ENCODE measurements at regions not wholly inside any gene's neighbourhood (a gene's known extent, or its start where the extent isn't known, plus 50 kb on each side); places are given as distances from the start of the nearest gene placed in this dataset.
"Not testable (repeated sequence)": the region's sequence is repeated elsewhere in the genome, so short reads cannot be mapped to it uniquely, and the experiment has no call there.

DNA sequence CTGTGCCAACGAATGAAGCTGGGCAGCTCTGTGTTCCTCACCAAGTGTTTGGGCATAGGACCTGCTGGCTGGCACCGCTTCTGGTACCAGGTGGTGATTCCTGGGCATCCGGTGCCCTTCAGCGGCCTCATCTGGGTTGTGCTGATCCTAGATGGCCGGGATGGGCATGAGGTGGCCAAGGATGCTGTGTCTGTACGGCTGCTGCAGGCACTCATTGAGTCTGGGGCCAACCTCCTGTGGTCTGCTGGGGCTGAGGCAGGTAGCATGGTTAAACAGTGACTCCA lies 96.1 kb upstream of the PLEKHM1 start:
- not testable (repeated sequence) for DNase-seq (ENCODE audit: low read depth)

DNA sequence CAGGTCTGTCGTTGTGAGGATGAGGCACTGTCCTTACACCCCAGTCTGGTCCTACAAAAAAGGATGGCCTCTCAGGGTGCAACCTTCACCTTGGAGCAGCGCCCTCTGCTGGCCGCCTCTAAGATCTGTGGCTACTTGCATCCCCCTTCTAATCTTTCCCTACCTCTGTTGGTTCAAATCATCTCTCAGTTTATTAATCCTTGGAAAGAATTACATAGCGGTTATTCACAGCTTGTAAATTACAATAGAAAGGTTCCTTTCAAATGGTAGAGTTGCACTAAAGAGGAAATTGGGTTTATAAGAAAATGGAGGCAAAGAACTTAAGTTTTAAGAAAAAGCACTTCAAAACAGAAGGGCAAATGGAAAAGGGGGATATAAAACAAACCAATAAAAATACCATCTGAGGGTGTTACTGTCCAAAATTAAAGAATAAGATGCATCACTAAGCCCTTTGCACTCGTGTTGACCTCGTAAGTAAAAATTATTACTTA lies 102.0 kb upstream of the PLEKHM1 start:
- DNase-seq (ENCODE audit: low read depth): peak; percentile 74

DNA sequence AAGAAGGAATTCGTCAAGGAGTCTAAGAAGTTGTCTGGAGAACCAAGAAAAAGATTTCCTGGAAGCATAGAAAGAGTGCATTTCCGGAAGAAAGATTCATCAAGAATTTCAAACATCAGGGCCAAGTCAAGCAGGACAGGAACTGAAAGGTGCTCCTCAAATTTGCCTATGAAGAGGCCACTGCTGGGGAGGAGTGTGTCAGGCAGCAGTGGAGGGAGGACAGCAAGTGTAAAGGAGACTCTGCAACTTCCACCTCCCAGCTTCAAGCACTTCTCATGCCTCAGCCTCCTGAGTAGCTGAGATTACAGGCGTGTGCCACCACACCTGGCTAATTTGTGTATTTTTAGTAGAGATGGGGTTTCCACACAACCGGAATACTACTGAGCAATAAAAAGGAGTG lies 105.8 kb upstream of the PLEKHM1 start:
- not testable (repeated sequence) for DNase-seq (ENCODE audit: low read depth)

DNA sequence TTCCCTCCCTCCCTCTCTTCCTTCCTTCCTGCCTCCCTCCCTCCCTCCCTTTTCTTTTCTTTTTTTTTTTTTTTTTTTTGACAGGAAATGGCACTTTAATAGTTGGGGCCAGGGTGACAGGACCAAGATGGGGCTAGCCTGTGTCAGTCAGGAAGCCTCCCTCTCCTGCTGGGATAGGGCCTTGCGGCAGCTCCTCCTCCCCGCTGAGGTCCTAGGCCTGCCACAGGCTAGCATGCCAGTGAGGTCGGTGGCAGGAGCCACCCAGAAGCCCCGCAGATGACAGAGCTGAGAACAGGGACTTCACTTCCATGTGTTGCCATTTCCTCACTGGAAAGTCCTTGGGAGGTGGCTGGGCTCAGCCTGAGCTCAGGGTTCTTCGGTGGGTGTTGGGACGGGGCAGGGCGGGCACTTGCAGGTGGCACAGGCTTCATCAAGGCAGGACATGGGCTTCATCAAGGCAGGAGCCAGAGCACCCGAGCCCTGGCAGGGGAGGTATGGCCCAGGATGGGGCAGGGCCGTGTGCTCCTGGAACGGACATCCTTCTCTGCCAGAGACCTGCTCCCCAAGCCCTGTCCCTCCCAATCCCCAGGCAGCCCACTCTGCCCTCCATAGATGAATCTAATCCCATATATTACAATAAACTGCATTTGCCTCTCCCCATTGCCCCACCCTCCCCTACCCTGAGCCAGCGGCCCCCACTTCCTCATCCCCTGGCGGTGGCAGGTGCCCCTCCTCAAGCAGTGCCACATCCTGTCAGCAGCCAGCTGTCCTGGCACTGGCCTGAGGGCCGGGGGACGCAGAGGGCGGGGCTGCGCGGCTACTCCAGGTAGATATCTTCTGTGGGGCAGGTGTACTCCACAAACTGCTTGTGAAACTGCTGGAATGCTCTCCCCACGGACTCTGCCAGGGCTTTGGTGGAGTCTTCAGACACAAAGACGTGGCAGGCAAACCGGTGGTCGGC lies 109.8 kb upstream of the PLEKHM1 start:
- not testable (repeated sequence) for DNase-seq (ENCODE audit: low read depth)

DNA sequence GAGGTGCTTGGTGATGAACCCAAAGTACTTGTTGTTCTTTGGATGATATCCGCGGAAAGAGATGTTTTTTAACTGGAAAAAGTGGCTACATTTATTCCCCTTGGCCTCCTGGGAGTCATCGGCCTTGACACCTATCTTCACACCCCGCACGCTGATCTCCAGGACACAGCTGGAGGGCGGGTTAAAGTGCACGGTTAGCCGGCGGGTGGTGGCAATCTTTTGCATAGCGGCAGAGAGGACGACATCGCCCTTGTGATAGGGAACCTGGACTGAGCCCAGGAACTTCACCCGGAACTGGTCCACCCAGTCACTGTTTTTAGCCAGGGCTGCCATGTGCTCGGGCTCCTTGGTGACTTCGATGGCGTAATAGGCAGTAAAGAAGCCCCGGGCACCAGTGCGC lies 110.5 kb upstream of the PLEKHM1 start:
- DNase-seq (ENCODE audit: low read depth): not testable (repeated sequence)

DNA sequence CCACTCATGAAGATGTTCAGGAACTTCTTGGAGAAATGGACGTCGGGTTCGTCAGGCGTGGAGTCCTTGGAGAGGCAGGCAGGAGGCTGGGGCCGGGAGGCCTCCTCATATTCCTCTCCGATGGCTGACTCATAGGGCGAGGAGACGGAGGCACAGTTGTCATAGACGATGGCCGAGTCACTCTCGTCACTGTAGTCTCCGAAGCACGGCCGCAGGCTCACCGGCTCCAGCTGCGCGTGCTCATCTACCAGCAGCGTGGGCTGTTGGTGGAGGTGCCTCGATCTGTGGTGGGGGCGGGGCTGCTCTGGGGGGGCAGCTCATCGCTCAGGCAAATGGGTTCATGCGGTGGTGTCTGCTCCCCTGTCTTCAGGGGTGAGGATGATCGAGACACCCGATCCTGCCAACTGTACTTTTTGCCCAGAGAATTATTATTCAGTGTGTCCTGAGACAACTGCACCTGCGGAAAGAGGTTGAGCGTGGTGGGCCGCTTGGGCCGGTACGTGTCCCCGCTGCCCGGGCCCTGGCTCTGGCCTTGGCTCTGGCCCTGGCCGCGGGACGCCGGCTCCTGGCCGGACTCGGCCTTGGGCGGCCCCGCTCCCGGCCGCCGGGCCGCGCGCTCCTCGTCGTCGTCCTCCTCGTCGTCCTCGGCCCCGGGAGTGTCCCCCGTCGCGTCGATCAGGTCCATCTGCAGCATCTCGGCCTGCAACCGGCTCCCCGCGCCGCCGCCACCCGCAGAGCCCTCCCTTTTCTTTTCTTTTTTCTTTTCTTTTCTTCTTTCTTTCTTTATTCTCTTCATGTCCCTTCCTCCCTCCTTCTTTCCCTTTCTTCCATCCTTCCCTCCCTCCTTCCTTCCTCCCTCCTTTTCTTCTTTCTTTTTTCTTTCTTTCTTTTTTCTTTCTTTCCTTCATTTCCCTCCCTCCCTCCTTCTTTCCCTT lies 111.4 kb upstream of the PLEKHM1 start:
- not testable (repeated sequence) for DNase-seq (ENCODE audit: low read depth)

DNA sequence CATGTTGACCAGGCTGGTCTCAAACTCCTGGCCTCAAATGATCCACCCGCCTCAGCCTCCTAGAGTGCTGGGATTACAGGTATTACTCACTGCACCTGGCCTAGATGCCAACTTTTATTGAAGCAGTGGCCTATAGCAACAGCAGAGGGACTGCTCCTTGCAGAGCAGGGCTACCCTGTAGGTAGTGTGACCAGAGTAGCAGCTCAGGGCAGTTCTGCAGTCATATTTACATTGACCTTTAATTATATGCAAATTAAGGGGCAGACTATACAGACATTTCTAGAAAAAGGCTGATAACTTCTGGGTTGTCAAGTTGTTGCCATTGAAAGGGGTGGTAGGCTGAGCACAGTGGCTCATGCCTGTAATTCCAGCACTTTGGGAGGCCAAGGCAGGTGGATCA lies 115.2 kb upstream of the PLEKHM1 start:
- DNase-seq (ENCODE audit: low read depth): not testable (repeated sequence)

DNA sequence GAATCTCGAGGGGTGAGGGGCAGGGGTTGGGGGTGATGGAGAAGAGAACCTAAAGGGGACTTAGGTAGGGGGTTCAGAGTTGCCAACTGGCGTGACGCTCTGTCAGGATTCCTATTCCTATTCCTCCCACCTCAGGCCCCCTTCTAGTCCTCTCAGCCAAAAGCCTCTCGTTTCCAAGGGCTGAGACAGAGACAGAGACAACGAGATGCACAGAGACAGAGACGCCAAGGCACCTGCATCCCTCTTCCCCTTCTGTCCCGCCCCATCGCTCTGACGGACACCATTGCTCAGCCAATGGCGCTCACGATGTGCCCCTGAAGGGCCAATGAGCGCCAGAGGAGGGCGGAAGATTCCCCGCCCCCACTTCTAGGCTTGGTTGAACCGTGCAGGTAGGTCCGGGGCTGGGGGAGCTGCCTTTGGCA lies 129.5 kb upstream of the PLEKHM1 start:
- DNase-seq (ENCODE audit: low read depth): peak; percentile 77

DNA sequence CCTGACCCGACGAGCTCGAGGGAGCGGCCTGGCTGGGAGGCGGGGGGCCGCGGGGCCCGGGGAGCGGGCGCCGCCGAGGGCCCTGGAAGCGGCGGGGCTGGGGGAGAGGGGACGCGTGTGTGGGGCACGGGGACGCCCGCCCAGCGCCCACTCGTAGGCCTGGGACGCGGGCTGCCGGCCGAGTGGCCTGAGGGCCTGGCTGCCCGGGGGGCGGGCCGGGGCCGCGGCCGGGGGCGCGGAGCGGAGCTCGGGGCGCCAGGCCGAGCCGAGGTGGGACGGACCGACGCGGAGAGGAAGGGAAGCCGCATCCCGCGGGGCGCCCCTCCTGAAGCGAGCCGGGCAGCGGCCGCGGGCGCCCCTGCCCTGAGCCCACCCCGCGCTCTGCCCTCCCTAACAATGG lies 129.9 kb upstream of the PLEKHM1 start:
- DNase-seq (ENCODE audit: low read depth): not testable (repeated sequence)

DNA sequence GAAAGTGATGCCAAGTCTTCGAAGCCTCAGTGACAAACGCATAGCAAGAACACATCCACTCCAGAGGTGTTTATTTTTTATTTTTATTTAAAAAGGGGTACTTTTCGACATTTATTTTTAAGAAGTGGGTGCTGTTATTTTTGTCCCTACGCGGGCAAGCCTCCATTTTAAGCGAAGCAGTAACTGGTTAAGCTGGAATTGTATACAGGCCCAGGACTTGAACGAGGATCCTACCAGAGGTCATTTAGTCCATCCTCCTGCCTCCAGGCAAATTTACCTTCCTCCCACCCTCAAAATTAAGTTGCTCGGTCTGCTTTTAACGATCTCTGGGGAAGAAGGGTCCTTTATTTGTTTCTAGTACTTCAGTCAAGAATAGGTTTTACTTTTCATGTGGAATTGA lies 130.6 kb upstream of the PLEKHM1 start:
- not testable (repeated sequence) for DNase-seq (ENCODE audit: low read depth)

DNA sequence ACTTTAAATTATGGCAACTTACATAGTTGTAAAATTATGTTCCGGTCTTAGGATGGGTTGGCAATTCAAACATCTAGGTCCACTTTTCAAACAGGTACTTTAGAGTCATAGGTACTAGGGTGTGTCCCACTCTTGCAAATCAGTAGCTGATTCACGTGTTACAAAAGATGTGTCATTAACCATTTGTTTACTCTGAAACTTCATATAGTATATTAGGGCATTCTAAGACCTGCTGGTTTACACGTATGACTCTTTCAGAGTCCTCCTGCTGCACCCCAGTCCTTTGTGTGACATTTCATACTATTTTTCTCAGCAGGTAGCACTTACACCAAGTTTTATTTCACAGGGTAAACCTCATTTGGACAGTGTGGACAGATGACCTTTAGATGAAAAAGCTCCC lies 131.8 kb upstream of the PLEKHM1 start:
- DNase-seq (ENCODE audit: low read depth): not testable (repeated sequence)

DNA sequence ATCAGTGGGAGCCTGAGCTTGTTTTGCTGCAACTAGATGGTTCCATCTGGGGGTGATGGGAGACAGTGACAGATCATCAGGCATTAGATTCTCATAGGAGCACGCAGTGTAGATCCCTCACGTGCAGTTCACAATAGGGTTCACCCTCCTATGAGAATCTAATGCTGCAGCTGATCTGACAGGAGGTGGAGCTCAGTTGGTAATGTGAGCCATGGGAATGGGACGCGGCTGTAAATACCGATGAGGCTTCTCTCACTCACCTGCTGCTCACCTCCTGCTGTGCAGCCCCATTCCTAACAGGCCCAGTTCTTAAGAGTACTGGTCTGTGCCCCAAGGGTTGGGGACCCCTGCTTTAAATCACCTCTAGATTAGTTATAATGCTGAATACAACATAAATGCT lies 137.5 kb upstream of the PLEKHM1 start:
- DNase-seq (ENCODE audit: low read depth): no peak

DNA sequence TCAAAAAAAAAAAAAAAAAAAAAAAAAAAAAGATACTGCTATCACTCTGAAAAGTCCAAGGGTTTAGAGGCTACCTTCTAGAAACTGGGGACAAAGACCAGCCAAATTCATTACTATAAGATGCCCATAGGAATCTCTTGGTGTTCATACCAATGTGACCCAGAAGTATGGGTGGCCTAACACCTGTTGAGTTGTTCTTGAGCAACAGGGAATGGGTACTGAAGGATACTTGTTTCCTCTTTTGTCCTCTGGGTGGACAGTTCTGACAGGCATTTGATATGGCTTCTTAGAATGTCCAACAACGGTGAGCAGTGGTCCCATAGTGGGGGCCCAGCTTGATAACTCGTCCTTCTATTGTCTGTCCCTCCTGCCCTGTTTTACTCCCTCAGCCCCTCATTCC lies 141.4 kb upstream of the PLEKHM1 start:
- DNase-seq (ENCODE audit: low read depth): no peak

DNA sequence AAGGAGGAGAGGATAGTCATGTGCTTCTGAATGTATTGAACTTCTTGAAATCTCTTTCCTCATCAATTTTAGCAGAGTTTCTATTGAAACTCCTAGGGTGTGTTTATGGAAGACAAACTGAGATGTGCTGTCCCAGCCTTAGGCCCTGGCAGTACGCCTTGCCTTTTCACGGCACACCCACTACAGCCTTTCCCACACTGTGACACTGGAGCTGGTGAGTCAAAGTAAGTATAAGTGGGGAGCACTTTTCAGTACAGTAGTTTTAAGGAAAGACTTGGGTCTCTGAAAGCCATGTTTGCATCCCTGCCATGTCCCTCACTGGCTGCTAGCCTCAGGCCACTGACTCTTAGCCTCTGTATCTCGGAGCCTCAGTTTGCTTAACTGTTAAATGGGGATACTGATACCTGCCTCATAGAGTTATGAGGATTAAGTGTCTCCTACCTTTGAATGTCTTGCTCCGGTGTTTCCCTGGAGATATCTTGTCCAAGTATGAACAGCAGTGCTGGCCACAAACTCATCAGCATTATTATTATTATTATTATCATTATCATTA lies 144.7 kb upstream of the CRHR1 start:
- DNase-seq (ENCODE audit: low read depth): no peak

DNA sequence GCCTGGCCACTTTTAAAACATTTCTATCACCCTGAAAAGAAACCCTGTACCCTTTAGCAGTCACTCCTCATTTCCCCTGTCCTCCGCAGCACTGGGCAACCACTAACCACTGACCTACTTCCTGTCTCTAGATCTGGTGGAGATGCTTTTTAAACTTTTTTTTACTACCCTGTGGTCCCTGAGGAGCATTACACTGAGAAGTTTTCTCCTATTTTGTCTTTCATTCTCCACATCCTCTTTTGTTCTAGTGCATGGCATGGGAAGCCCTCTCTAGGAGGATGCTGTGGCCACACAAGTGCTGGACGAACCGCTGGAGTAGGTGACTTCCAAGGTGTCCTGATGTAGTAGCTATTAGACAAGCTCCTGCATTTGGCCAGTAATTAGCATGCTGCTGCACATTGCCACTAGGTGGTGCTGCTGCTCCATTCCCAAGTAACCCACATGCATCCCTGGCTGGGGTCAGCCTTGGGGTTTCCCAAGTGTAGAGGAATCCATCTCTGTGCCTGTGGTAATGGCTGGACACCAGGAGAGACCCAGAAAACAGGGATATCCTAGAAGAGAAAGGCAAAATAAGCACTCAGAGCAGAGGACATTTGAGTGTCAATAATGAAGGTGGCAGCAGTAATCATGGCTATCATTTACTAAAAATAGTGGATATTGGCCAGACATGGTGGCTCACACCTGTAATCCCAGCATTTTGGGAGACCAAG lies 143.8 kb upstream of the CRHR1 start:
- peak; percentile 53 for DNase-seq (ENCODE audit: low read depth)

DNA sequence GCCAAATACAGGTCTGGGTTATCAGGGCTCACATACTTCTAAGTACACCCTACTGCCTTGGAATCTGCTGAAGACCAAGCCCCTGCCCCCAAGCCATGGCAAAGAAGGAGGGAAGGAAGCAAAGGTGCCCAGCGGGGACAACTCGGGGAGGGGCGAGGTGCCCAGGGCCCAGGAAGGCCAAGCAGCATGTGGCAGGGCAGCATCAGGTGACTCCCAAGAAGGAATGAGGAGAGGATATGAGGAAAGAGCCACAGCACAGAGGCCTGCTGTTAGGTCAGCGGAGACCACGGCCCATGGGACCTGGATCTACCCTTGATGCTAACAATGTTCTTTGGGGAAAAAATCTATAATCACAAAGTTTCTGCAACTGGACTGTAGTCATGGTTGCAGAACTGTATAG lies 142.6 kb upstream of the CRHR1 start:
- no peak for DNase-seq (ENCODE audit: low read depth)

DNA sequence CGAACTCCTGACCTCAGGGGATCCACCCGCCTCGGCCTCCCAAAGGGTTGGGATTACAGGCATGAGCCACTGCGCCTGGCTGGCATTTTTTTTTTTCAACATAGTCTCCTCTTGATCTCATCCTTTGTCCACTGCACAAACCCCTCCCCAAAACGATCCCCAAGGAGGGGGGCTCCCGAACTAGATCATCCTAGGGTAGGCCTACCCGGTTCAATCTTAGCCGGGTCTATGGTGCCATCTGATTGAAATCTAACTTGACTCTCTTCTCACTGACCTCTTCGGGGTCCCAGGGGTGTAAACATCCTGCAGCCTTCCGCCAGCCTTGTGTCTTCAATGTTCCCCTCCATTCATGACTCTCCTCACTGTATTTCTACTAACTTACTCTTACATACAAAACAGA lies 140.5 kb upstream of the CRHR1 start:
- DNase-seq (ENCODE audit: low read depth): no peak

DNA sequence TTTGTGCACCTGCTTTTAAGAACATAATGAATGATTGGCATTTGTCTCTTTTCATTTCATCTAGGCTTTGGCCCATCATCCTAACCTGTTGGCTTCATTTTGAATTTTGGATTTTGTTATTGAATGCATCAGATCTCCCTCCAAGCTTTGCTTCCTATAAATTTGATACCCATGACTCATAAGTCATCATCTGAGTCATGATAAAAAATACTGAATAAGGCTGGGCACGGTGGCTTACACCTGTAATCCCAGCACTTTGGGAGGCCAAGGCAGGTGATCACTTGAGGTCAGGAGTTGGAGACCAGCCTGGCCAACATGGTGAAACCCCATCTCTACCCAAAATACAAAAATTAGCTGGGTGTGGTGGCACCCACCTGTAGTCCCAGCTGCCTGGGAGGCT lies 139.5 kb upstream of the CRHR1 start:
- not testable (repeated sequence) for DNase-seq (ENCODE audit: low read depth)

DNA sequence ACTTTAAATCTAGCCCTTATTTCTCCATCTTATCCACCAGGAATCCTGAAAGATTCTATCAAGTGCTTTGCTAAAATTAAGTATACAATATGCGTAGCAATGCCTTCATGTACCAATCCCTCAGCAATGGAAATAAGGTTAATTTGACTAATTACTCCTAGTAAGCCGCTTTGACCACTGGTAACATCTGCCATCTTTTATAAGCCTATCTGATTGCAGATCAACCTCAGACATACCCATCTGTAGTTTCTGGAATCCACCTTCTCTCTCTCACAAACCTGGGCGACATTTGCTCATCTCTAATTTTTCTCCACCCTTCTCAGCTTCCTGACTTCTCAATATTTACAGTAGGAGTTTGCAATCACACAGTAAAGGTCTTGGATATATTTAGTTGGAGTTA lies 138.8 kb upstream of the CRHR1 start:
- DNase-seq (ENCODE audit: low read depth): no peak

DNA sequence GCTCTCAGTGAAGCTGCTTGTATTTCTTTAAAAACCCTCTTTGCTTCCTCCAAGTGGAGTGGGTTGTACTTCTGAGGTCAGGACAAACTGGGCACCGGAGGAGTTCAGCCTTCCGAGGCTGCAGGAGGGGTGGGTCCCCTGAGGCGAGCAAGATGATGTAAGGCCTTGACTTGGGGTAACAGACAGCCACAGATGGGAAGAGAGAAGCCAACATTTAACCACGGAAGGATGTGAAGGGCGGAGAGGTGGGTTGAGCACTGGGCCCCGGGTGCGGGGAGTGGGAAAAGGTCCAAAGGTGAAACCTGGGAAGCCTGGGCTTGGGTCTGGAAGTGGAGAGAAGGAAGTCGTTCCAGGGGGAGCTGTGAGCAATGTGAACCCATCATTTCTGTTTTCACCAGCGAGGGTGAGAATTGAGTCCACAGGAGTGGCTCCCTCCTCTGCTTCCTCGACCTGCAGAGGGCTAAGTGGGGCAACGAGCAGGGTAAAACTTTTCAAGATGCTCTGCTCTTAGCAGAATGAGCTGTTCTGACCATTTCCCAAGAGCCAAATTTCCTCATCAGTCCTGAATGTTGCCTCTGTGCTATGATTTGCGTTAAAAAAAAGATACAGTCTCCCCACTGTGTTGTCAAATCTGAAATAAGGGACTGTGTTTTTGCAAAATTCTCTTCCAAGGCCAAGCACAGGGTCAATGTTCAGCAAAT lies 137.7 kb upstream of the CRHR1 start:
- DNase-seq (ENCODE audit: low read depth): no peak

DNA sequence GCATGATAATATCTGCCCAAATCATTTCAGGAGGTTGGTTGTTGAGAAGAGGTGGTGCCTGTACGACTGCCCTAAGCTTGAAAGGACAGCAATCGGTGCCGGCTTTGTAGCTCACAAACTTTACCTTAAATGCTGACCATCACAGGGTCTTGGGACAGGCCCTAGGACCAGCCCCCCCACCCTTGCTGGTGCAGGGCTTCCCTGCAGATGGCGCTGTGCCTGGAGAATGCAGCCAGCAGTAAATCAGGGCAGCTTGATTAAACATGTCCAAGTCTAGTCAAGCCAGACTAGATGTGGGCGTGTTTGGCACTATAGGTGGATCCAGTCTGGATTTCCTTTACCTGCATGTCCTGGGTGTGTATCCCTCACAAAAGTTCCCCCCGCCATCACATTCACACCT lies 135.5 kb upstream of the CRHR1 start:
- DNase-seq (ENCODE audit: low read depth): no peak
